Activated T-cell treated with anti-CD3 and anti-CD28 coated beads, Interleukin-2, amount 50 U/mL, for 72 hours (primary cell): ENCODE measurements at regions not wholly inside any gene's neighbourhood (a gene's known extent, or its start where the extent isn't known, plus 50 kb on each side); places are given as distances from the start of the nearest gene placed in this dataset.
"Not testable (repeated sequence)": the region's sequence is repeated elsewhere in the genome, so short reads cannot be mapped to it uniquely, and the experiment has no call there.

ENCODE experiments used
- ATAC-seq, 2 donors: fragments of 150-1000 bp; cut with Tn5 transposase; replicated peaks in 1 of 2; 2 replicates each; pipeline ENCODE4 v1.10.0; 2021; ENCODE audit warnings: moderate library complexity in 2 of 2, mild to moderate bottlenecking in 1 of 2
- DNase-seq, 2 donors: peaks; one replicate each; pipeline ENCODE4 v3.0.0; 2021 to 2022; ENCODE audit warnings: mixed read lengths in 1 of 2
- H3K27ac Mint-ChIP-seq: one replicate; pipeline ENCODE4 v1.8.0; 2022; ENCODE audit warnings: mild to moderate bottlenecking, moderate library complexity, mixed read lengths
- H3K27me3 Mint-ChIP-seq: one replicate; pipeline ENCODE4 v1.8.0; 2022; ENCODE audit warnings: low read depth, mixed read lengths
- H3K36me3 Mint-ChIP-seq, 2 donors: one replicate each; pipeline ENCODE4 v1.8.0; 2022; ENCODE audit warnings: mixed read lengths in 2 of 2, mild to moderate bottlenecking in 1 of 2; ENCODE audit not compliant: insufficient read depth in 2 of 2
- H3K4me1 Mint-ChIP-seq: one replicate; pipeline ENCODE4 v1.8.0; 2022; ENCODE audit warnings: low read depth, mixed read lengths
- H3K4me3 Mint-ChIP-seq, 2 donors: one replicate each; pipeline ENCODE4 v1.8.0; 2022; ENCODE audit warnings: mild to moderate bottlenecking in 2 of 2, mixed read lengths in 2 of 2, moderate library complexity in 2 of 2
- H3K9me3 Mint-ChIP-seq, 2 donors: one replicate each; pipeline ENCODE4 v1.8.0; 2022; ENCODE audit warnings: mixed read lengths in 2 of 2

DNA sequence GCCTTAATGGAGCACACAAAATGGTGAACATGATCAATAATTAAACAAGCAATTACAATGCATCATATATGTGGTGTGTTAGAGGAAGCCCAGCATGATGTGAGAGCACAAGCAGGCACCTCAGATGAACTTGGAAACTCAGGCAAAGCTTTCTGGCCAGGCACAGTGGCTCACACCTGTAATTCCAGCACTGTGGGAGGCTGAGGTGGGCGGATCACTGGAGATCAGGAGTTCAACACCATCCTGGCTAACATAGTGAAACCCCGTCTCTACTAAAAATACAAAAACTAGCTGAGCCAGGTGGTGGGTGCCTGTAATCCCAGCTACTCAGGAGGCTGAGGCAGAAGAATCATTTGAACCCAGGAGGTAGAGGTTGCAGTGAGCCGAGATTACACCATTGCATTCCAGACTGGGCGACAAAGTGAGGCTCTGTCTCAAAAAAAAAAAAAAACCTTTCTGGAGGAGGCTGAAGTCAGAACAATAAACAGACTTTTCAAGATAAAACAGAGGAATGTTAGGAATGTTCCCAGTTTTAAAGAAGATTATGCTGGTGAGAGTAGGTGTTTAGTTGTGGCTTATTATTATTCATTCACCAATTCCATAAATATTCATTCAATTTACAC, 159.4 kb downstream of the CEMIP2 start:
- ATAC-seq (no peak), DNase-seq (no peak)
- no peaks in the 10 kb centered on the region for H3K4me1 Mint-ChIP-seq
- no peak overlapping the region for H3K27ac Mint-ChIP-seq
- no peaks in the 10 kb centered on the region for H3K27me3 Mint-ChIP-seq
- H3K4me3 Mint-ChIP-seq = no peak overlapping the region
- H3K9me3 Mint-ChIP-seq = no peaks in the 10 kb centered on the region
- H3K36me3 Mint-ChIP-seq = no peaks in the 10 kb centered on the region

- Mint-ChIP-seq H3K27me3 (no peaks in the 10 kb centered on the region), H3K4me1 (no peaks in the 10 kb centered on the region), H3K4me3 (no peak overlapping the region), H3K36me3 (no peaks in the 10 kb centered on the region), H3K27ac (no peak overlapping the region), H3K9me3 (no peaks in the 10 kb centered on the region)
- ATAC-seq (no peak), DNase-seq (no peak)
Observed at GRCh38 chr9:71608021-71608420, 160.3 kb downstream of the CEMIP2 start.

DNA sequence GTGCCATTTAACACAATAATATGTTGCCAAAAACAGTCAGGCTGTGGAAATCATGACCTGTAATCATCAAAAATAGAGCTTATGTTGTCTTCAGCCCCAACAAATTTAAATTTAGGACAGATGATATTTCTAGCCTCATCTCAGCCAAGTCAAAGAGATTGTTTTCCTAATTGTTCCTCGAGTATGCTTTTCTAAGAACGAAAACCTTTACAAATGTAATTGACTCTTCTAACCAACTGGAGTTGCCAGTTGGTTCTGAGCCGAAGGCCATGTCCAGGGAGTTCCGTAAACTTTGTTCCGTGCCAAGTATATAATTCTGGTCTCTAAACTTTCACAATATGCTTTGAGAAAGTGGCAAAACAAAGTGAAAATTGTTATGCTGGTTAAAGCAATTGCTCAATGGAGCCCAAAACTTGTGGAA, 160.8 kb downstream of the CEMIP2 start:
- Mint-ChIP-seq H3K4me1 (no peaks in the 10 kb centered on the region), H3K27ac (no peak overlapping the region), H3K36me3 (no peaks in the 10 kb centered on the region), H3K4me3 (no peak overlapping the region), H3K9me3 (no peaks in the 10 kb centered on the region), H3K27me3 (no peaks in the 10 kb centered on the region)
- no peak for DNase-seq
- ATAC-seq = no peak

- no peaks in the 10 kb centered on the region for H3K27me3 Mint-ChIP-seq
- no peaks in the 10 kb centered on the region for H3K4me1 Mint-ChIP-seq
- H3K4me3 Mint-ChIP-seq = no peak overlapping the region
- no peaks in the 10 kb centered on the region for H3K9me3 Mint-ChIP-seq
- ATAC-seq (peak; percentile 78 to 82), DNase-seq (peak; percentile 78 to 84)
- no peak overlapping the region for H3K27ac Mint-ChIP-seq
- H3K36me3 Mint-ChIP-seq = no peaks in the 10 kb centered on the region
Observed at GRCh38 chr9:71604197-71605063, 163.9 kb downstream of the CEMIP2 start.

- Mint-ChIP-seq H3K27ac (no peak overlapping the region), H3K9me3 (no peaks in the 10 kb centered on the region), H3K27me3 (no peaks in the 10 kb centered on the region), H3K36me3 (no peaks in the 10 kb centered on the region), H3K4me3 (no peak overlapping the region), H3K4me1 (no peaks in the 10 kb centered on the region)
- DNase-seq (no peak), ATAC-seq (no peak)
Observed at GRCh38 chr9:71602652-71603051, 165.7 kb downstream of the CEMIP2 start.

DNA sequence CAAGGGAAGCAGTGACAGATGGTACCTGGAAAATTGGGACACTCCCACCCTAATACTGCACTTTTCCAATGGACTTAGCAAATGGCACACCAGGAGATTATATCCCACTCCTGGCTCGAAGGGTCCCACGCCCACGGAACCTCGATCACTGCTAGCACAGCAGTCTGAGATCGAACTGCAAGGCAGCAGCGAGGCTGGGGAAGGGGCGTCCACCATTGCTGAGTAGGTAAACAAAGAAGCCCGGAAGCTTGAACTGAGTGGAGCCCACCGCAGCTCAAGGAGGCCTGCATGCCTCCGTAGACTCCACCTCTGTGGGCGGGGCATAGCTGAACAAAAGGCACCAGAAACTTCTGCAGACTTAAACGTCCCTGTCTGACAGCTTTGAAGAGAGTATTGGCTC, 172.6 kb downstream of the CEMIP2 start:
- H3K4me3 Mint-ChIP-seq, H3K27me3 Mint-ChIP-seq, H3K27ac Mint-ChIP-seq, H3K36me3 Mint-ChIP-seq, H3K4me1 Mint-ChIP-seq, H3K9me3 Mint-ChIP-seq, DNase-seq, ATAC-seq: not testable (repeated sequence)

DNA sequence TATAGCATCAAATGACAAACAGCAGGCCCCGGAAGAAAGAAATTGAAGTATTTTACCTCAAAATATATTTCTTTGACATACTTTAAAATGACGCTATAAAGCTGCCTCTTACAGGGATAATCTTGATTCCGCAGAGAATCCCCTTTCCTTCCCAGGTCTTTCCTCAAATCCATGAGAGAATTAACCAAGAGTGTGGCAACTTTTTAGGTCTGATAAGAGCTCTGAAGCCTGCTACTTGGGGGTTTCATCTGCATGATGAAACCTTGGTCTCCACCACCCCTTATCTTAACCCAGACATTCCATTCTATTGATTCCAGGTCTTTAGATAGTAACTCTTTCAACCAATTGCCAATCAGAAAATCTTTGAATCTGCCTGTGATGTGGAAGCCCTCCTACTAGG, 173.8 kb downstream of the CEMIP2 start:
- DNase-seq = no peak
- Mint-ChIP-seq H3K27me3 (no peaks in the 10 kb centered on the region), H3K36me3 (no peaks in the 10 kb centered on the region), H3K4me3 (no peak overlapping the region), H3K9me3 (peaks cover 0 to 2% of the 10 kb centered on the region in 2 donors), H3K27ac (no peak overlapping the region), H3K4me1 (no peaks in the 10 kb centered on the region)
- no peak for ATAC-seq

- no peaks in the 10 kb centered on the region for H3K36me3 Mint-ChIP-seq
- H3K4me3 Mint-ChIP-seq = no peak overlapping the region
- peaks cover 0 to 2% of the 10 kb centered on the region in 2 donors for H3K9me3 Mint-ChIP-seq
- no peak overlapping the region for H3K27ac Mint-ChIP-seq
- H3K4me1 Mint-ChIP-seq = no peaks in the 10 kb centered on the region
- ATAC-seq (no peak), DNase-seq (no peak)
- no peaks in the 10 kb centered on the region for H3K27me3 Mint-ChIP-seq
Observed at GRCh38 chr9:71592400-71592799, 175.9 kb downstream of the CEMIP2 start.

GRCh38 chr9:71590362-71590761, 178.0 kb downstream of the CEMIP2 start:
- Mint-ChIP-seq H3K9me3 (no peaks in the 10 kb centered on the region), H3K36me3 (no peaks in the 10 kb centered on the region), H3K4me3 (no peak overlapping the region), H3K27me3 (no peaks in the 10 kb centered on the region), H3K27ac (no peak overlapping the region), H3K4me1 (no peaks in the 10 kb centered on the region)
- DNase-seq (no peak), ATAC-seq (no peak)

DNA sequence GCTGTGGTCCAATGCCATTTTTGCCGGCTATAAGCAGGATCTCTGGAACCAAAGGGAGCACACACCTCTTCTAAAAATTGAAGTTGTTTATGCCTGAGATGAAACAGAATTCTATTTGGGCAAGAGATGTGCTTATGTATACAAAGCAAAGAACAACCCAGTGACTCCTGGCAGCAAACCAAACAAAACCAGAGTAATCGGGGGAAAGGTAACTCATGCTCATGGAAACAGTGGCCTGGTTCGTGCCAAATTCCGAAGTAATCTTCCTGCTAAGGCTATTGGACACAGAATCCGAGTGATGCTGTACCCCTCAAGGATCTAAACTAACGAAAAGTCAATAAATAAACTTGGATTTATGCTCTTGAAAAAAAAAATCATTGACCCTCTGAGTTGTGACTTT, 178.7 kb downstream of the CEMIP2 start:
- Mint-ChIP-seq H3K4me3 (no peak overlapping the region), H3K36me3 (no peaks in the 10 kb centered on the region), H3K9me3 (no peaks in the 10 kb centered on the region), H3K27me3 (no peaks in the 10 kb centered on the region), H3K27ac (no peak overlapping the region), H3K4me1 (no peaks in the 10 kb centered on the region)
- ATAC-seq (no peak), DNase-seq (no peak)

- Mint-ChIP-seq H3K4me3 (no peak overlapping the region), H3K9me3 (no peaks in the 10 kb centered on the region), H3K27ac (no peak overlapping the region), H3K27me3 (no peaks in the 10 kb centered on the region), H3K4me1 (no peaks in the 10 kb centered on the region), H3K36me3 (no peaks in the 10 kb centered on the region)
- DNase-seq (peak; percentile 7 to 21), ATAC-seq (peak; percentile 74 to 77)
Observed at GRCh38 chr9:71587576-71588362, 180.5 kb downstream of the CEMIP2 start.

DNA sequence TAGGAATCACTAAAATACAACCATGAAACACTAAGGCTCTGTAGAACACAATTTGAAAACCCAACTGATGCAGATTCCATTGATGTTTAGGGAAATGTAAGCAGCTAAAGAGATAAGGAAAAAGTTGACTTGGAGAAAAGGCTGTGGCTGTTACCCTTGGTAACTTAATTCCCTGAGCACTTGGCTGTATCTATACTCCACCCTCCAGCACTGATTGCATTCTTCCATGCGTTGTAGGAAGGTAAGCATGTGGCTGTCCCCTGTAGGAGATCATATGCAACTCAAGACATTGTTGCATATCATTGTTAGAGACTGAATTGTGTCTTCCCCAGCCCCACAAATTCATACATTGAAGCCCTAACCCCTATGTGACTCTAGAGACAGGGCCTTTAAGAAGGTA, 184.5 kb downstream of the CEMIP2 start:
- Mint-ChIP-seq H3K27ac (no peak overlapping the region), H3K36me3 (no peaks in the 10 kb centered on the region), H3K9me3 (no peaks in the 10 kb centered on the region), H3K27me3 (no peaks in the 10 kb centered on the region), H3K4me3 (no peak overlapping the region), H3K4me1 (no peaks in the 10 kb centered on the region)
- DNase-seq (no peak), ATAC-seq (no peak)

DNA sequence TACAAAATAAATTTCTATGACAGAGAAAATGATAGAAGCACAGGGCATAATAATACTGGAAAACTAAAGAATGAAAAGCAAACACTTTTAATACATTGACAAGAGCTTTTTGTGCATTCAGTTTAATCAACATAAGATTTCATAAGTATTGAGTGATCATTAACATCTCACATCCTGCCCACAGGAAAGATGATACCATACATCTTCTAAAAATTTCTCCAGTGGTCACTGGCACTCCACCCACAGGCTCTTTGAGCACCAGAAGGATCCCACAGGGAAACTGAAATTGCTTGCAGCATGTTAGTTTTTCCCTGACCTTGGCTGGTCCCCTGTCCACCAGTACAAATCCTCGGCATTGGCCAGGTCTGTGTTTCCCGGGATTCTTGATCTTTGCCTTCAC, 186.0 kb downstream of the CEMIP2 start:
- Mint-ChIP-seq H3K4me1 (no peaks in the 10 kb centered on the region), H3K27me3 (peaks cover 5% of the 10 kb centered on the region), H3K9me3 (no peaks in the 10 kb centered on the region), H3K36me3 (no peaks in the 10 kb centered on the region), H3K4me3 (no peak overlapping the region), H3K27ac (no peak overlapping the region)
- DNase-seq (no peak), ATAC-seq (no peak)
